OCI-LY3 (cell line): ENCODE measurements at regions not wholly inside any gene's neighbourhood (a gene's known extent, or its start where the extent isn't known, plus 50 kb on each side); places are given as distances from the start of the nearest gene placed in this dataset.

ENCODE experiments used
- H2AFZ ChIP-seq: fragments of 200-600, 300-600 bp; shearing (Covaris generic); 2 replicates; pipeline ENCODE4 v1.6.0; 2014; ENCODE audit warnings: antibody characterized with exemption, low read depth, low read length
- H3K27ac ChIP-seq: fragments of 200-600, 300-600 bp; sonication (generic); 2 replicates; pipeline ENCODE4 v1.5.1; 2014; ENCODE audit warnings: mild to moderate bottlenecking, low read length, moderate library complexity, mixed read lengths
- H3K27me3 ChIP-seq: fragments of 200-600, 300-600 bp; sonication (generic); 2 replicates; pipeline ENCODE4 v1.6.1; 2014; ENCODE audit warnings: low read depth, low read length, mixed read lengths
- H3K36me3 ChIP-seq: fragments of 200-600, 300-600 bp; sonication (generic); replicated peaks from 2 replicates; pipeline ENCODE3; 2014; ENCODE audit warnings: low read depth, low read length, mixed read lengths
- H3K4me1 ChIP-seq: fragments of 300-600, 200-600 bp; sonication (generic); 2 replicates; pipeline ENCODE4 v1.6.1; 2014; ENCODE audit warnings: low read length, mixed read lengths
- H3K4me2 ChIP-seq: fragments of 200-600, 300-600 bp; sonication (generic); 2 replicates; pipeline ENCODE4 v1.6.1; 2014; ENCODE audit warnings: low read length, mixed read lengths
- H3K4me3 ChIP-seq: fragments of 300-600, 200-600 bp; sonication (generic); 2 replicates; pipeline ENCODE4 v1.5.1; 2014; ENCODE audit warnings: antibody characterized with exemption, mild to moderate bottlenecking, low read length, moderate library complexity
- H3K79me2 ChIP-seq: fragments of 300-600, 200-600 bp; shearing (Covaris generic); 2 replicates; pipeline ENCODE4 v1.6.1; 2014; ENCODE audit warnings: mild to moderate bottlenecking, low read length, mixed read lengths
- H3K9ac ChIP-seq: fragments of 300-600, 200-600 bp; shearing (Covaris generic); 2 replicates; pipeline ENCODE4 v1.6.0; 2014; ENCODE audit warnings: mild to moderate bottlenecking, low read length, moderate library complexity
- H3K9me3 ChIP-seq: fragments of 200-600, 300-600 bp; shearing (Covaris generic); 2 replicates; pipeline ENCODE4 v1.6.1; 2014; ENCODE audit warnings: low read length, mixed read lengths; ENCODE audit not compliant: insufficient read depth
- H4K20me1 ChIP-seq: fragments of 200-600, 300-600 bp; sonication (generic); 2 replicates; pipeline ENCODE4 v1.6.1; 2016; ENCODE audit warnings: low read length, mixed read lengths; ENCODE audit not compliant: insufficient read depth
- CTCF ChIP-seq: fragments of 200-600, 300-600 bp; sonication (generic); IDR thresholded peaks from 2 replicates; pipeline ENCODE4 v1.5.1; 2014; ENCODE audit warnings: antibody characterized with exemption, low read length, low read depth
- EZH2phosphoT487 ChIP-seq: fragments of 200-600 bp; shearing (Covaris generic); IDR thresholded peaks from 2 replicates; pipeline ENCODE4 v1.6.1; 2018; ENCODE audit warnings: antibody characterized with exemption, mixed run types, low read depth

- Histone ChIP-seq H3K27me3 (no peaks in the 10 kb centered on the region; the same call in 1 of the 2 replicates), H3K9ac (no peak overlapping the region), H4K20me1 (no peaks in the 10 kb centered on the region), H3K79me2 (no peaks in the 10 kb centered on the region), H2AFZ (no peak overlapping the region), H3K27ac (no peak overlapping the region), H3K4me1 (no peaks in the 10 kb centered on the region), H3K4me2 (no peak overlapping the region), H3K4me3 (no peak overlapping the region), H3K9me3 (no peaks in the 10 kb centered on the region), H3K36me3 (no peaks in the 10 kb centered on the region)
- TF ChIP-seq EZH2phosphoT487 (no peak), CTCF (no peak)
These were observed 52.4 kb upstream of the UPP2 start for GRCh38 chr2:158049129-158049855.

- no peaks in the 10 kb centered on the region for H4K20me1 ChIP-seq
- H3K79me2 ChIP-seq = no peaks in the 10 kb centered on the region
- no peak overlapping the region for H3K4me2 ChIP-seq
- H3K4me3 ChIP-seq = no peak overlapping the region
- H3K9me3 ChIP-seq = no peaks in the 10 kb centered on the region
- no peaks in the 10 kb centered on the region; the same call in 1 of the 2 replicates for H3K27me3 ChIP-seq
- no peak overlapping the region for H3K27ac ChIP-seq
- H2AFZ ChIP-seq = no peak overlapping the region
- TF ChIP-seq EZH2phosphoT487 (no peak), CTCF (no peak)
- H3K9ac ChIP-seq = no peak overlapping the region
- no peaks in the 10 kb centered on the region for H3K4me1 ChIP-seq
- H3K36me3 ChIP-seq = no peaks in the 10 kb centered on the region
These were observed 53.3 kb upstream of the UPP2 start for GRCh38 chr2:158048327-158048726.

- no peak overlapping the region for H3K9ac ChIP-seq
- no peaks in the 10 kb centered on the region for H3K4me1 ChIP-seq
- no peaks in the 10 kb centered on the region for H4K20me1 ChIP-seq
- H3K4me3 ChIP-seq = no peak overlapping the region
- H2AFZ ChIP-seq = no peak overlapping the region
- no peak overlapping the region for H3K4me2 ChIP-seq
- H3K27ac ChIP-seq = no peak overlapping the region
- no peaks in the 10 kb centered on the region for H3K9me3 ChIP-seq
- no peaks in the 10 kb centered on the region; the same call in 1 of the 2 replicates for H3K27me3 ChIP-seq
- H3K36me3 ChIP-seq = no peaks in the 10 kb centered on the region
- no peaks in the 10 kb centered on the region for H3K79me2 ChIP-seq
- no peak for TF ChIP-seq EZH2phosphoT487
- TF ChIP-seq CTCF = no peak
These were observed 54.5 kb upstream of the UPP2 start for GRCh38 chr2:158047156-158047611.

GRCh38 chr2:158046121-158046880 lies 55.4 kb upstream of the UPP2 start:
- no peaks in the 10 kb centered on the region for H4K20me1 ChIP-seq
- H3K36me3 ChIP-seq = no peaks in the 10 kb centered on the region
- no peaks in the 10 kb centered on the region; the same call in 1 of the 2 replicates for H3K27me3 ChIP-seq
- TF ChIP-seq CTCF (no peak), EZH2phosphoT487 (no peak)
- H3K4me3 ChIP-seq = no peak overlapping the region
- no peaks in the 10 kb centered on the region for H3K79me2 ChIP-seq
- H2AFZ ChIP-seq = no peak overlapping the region
- H3K4me1 ChIP-seq = no peaks in the 10 kb centered on the region
- H3K9ac ChIP-seq = no peak overlapping the region
- no peak overlapping the region for H3K27ac ChIP-seq
- H3K4me2 ChIP-seq = no peak overlapping the region
- no peaks in the 10 kb centered on the region for H3K9me3 ChIP-seq
